Esophagus muscularis mucosa (tissue), 3 donors: ENCODE measurements at regions not wholly inside any gene's neighbourhood (a gene's known extent, or its start where the extent isn't known, plus 50 kb on each side); places are given as distances from the start of the nearest gene placed in this dataset.

Experiments used
- POLR2A ChIP-seq: fragments of 450-650 bp; IDR thresholded peaks from one replicate; pipeline ENCODE4 v1.6.1; 2017; ENCODE audit warnings: antibody characterized with exemption, moderate library complexity, mild to moderate bottlenecking, low read depth
- TF ChIP-seq, protein P1 (sequence below), 3 experiments: fragments of 200-600 bp in 2 of 3; fragments of 450-650 bp in 1 of 3; sonication (generic) in 2 of 3; IDR thresholded peaks; one replicate each; pipeline ENCODE4 v1.5.1; 2017 to 2019; ENCODE audit warnings: antibody characterized with exemption in 3 of 3, mild to moderate bottlenecking in 2 of 3, moderate library complexity in 1 of 3

DNA sequence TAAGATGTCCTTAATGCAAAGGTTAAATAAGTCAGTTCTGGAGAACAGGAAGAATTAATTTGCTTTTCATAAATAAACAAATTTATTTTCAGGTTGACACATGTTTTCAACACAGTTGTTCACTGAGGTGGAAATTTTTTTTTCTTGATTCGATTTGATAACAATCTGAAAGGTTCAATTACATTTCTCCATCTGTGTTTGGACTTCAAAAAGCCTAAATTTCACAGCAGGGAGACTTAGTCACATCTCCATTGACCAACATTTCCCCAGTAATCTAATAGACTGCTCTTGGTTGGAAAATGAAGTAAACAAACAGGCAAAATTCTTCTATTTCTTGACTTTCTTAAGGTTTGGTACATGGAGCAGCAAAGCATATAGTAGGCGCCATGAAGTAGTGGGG lies 134.9 kb upstream of the CPNE8 start:
- TF ChIP-seq, protein P1, sequence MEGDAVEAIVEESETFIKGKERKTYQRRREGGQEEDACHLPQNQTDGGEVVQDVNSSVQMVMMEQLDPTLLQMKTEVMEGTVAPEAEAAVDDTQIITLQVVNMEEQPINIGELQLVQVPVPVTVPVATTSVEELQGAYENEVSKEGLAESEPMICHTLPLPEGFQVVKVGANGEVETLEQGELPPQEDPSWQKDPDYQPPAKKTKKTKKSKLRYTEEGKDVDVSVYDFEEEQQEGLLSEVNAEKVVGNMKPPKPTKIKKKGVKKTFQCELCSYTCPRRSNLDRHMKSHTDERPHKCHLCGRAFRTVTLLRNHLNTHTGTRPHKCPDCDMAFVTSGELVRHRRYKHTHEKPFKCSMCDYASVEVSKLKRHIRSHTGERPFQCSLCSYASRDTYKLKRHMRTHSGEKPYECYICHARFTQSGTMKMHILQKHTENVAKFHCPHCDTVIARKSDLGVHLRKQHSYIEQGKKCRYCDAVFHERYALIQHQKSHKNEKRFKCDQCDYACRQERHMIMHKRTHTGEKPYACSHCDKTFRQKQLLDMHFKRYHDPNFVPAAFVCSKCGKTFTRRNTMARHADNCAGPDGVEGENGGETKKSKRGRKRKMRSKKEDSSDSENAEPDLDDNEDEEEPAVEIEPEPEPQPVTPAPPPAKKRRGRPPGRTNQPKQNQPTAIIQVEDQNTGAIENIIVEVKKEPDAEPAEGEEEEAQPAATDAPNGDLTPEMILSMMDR (IDR thresholded peaks at IDR 0.05) = no peak
- no peak for TF ChIP-seq POLR2A
